HG03571 (cell line): ENCODE measurements at regions not wholly inside any gene's neighbourhood (a gene's known extent, or its start where the extent isn't known, plus 50 kb on each side); places are given as distances from the start of the nearest gene placed in this dataset.
"Not testable (repeated sequence)": the region's sequence is repeated elsewhere in the genome, so short reads cannot be mapped to it uniquely, and the experiment has no call there.

Experiments used
- ATAC-seq: cut with Tn5 transposase; IDR thresholded peaks from one replicate; pipeline ENCODE4 v1.9.1; 2021; ENCODE audit not compliant: unreplicated experiment

DNA sequence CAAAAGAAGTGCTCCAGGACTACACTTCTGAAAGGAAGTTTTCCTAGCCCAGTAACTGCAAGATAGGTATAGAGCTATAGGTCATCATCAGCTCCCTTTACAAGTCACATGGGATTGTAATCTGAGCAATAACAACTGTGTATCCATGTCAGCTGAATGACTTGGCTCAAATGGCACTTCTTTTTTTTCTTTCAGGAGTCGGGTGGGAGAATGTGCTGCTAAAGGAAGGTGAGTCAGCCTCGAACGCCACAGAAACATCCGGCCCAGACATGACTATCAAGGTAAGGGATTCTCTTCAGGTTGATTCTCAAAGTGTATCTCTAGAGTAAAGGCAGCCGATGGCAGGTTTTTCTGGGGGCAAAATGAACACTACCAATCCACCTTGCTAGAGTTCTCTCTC, 192.2 kb downstream of the C9orf152 start:
- ATAC-seq, result no peak

DNA sequence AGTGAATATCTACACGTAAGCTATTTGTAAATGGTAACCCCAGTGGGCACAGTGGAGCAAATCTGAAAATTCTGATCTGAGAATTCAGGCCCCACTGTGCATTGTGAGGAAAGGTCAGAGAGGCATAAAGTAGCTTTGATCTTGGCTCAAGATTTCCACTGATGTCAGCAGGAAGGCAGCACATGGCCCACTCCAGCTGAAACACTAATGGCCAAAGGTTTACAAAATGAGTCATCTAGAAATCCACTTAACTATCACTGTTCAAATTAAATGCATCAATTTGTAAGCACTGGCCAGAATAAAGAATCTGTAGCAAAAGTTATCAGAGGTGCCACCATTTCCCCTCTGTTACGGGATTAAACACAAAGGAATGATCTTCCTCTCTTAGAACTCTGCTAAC, 191.6 kb downstream of the C9orf152 start:
- ATAC-seq, result no peak

- ATAC-seq, result not testable (repeated sequence)
Observed at GRCh38 chr9:110020216-110020615, 187.7 kb downstream of the C9orf152 start.

DNA sequence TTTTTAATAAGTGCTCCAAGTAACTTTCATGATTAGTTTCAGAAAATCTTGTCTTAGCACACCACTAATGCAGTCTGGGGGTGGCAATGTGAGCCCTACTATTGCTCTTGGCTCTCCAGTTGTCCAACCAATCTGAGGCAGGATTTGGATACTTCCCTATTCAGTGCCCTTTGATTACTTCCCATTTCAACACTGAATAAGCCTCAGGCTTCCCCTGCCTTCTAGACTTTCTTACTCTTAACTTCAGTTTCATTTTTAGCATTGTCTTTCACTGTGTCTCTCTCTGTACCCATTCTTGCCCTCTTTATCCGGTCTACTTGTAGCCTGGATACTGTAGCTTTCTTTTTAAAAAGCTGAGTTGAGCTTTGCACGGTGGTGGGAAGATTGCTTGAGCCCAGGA, 186.1 kb downstream of the C9orf152 start:
- peak; percentile 94 for ATAC-seq

DNA sequence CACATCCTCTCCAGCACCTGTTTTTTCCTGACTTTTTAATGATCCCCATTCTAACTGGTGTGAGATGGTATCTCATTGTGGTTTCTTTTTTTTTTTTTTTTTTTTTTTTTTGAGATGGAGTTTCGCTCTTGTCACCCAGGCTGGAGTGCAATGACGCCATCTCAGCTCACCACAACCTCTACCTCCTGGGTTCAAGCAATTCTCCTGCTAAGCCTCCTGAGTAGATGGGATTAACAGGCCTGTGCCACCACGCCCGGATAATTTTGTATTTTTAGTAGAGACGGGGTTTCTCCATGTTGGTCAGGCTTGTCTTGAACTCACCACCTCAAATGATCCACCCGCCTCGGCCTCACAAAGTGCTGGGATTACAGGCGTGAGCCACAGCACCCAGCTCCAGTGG, 184.7 kb downstream of the C9orf152 start:
- ATAC-seq, result not testable (repeated sequence)

- ATAC-seq, result no peak
Observed at GRCh38 chr9:110025551-110026170, 182.3 kb downstream of the C9orf152 start.

DNA sequence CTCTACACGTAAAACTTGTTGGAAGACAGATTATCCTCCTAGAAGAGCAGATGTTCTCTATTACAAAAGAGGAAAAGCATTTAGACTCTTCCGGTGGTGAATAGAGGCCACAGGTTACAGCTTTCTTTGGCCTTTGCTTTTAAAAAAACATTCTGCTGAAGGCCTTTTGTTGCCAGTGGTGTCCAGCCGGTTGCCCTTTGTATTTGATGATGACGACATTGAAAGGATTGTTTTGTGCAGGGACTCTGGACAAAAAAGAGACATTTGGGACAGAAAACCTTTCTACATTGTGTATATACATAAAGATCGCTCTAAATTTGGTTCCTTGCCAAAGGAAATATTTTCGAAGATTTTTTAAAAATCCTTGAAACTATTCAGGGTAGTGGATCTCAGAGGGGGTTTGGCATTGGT, 180.3 kb downstream of the C9orf152 start:
- ATAC-seq, result no peak

- ATAC-seq, result no peak
Observed at GRCh38 chr9:110028271-110028670, 179.7 kb downstream of the C9orf152 start.

GRCh38 chr9:110028676-110029075, 179.3 kb downstream of the C9orf152 start:
- no peak for ATAC-seq

GRCh38 chr9:110029429-110029955, 178.5 kb downstream of the C9orf152 start:
- no peak for ATAC-seq

GRCh38 chr9:110029956-110030480, 177.9 kb downstream of the C9orf152 start:
- ATAC-seq, result no peak

- ATAC-seq, result no peak
Observed at GRCh38 chr9:110030632-110031031, 177.3 kb downstream of the C9orf152 start.

- ATAC-seq, result no peak
Observed at GRCh38 chr9:110031511-110032173, 176.3 kb downstream of the C9orf152 start.

DNA sequence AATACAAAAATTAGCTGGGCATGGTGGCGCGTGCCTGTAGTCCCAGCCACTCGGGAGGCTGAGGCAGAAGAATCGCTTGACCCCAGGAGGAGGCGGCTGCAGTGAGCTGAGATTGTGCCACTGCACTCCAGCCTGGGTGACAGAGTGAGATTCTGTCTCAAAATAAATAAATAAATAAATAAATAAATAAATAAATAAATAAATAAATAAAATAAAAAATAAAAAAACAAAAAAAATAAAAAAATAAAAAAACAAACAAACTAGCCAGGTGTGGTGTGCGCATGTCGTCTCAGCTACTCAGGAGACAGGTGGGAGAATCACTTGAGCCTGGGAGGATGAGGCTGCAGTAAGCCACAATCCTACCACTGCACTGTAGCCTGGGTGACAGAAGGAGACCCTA, 175.4 kb downstream of the C9orf152 start:
- not testable (repeated sequence) for ATAC-seq

GRCh38 chr9:110033869-110034268, 174.1 kb downstream of the C9orf152 start:
- no peak for ATAC-seq

DNA sequence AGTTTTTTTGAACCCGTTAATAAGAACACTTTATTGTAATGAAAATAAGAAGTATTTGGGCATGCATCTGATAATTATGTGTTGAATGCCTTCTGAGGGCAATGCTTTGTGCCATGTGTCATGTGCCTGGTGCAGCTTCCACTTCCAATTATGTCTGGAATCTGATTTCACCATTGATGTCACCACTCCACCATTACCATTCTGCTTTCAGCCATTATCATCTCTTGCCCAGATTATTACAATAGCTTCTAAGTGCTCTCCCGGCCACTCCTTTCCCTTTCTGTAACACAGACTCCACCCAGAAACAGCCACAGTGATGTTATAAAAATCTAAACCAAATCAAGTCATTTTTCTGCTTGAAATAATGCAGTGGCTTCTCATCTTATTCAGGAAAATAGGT, 171.7 kb downstream of the C9orf152 start:
- ATAC-seq, result no peak

DNA sequence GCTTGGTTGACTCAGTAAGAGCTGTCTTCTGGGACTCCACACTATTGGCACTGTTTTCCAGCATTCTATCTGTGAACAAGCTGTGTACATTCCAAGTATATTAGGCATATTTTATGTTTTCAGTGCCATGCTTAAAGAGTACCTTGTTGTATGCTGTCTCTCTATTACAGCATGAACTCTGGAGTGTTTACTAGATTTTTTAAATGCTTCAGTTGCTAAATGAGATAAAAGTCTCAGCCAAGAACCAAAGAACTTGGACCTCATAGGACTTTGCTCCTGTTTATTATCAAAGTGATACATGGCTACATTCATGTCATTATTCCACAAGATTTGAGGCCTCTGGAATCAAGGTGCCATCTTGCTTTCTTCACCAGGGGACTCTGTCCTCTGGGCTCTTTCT, 167.2 kb downstream of the C9orf152 start:
- ATAC-seq, result no peak

DNA sequence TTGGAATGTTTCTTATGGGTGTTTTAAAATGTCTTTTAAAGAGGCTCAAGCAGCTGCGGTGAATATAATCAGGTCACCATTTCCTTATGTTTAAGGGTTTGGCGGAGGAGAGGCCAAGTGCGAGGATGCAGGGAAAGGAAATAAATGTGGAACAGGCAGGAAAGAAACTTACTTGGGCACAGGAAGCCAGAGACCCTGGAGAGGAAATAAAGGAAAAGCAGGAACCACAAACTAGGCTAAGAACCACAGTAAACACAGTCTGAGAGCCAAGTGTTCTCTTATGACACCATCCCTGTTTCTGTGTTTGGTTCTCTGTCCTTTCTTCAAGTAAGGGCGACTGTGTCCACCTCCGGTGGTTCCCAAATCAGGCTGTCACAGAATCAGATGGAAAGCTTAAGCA, 166.5 kb downstream of the C9orf152 start:
- no peak for ATAC-seq

- peak; percentile 1 for ATAC-seq
Observed at GRCh38 chr9:110047232-110047954, 160.6 kb downstream of the C9orf152 start.

GRCh38 chr9:110047955-110048402, 160.0 kb downstream of the C9orf152 start:
- peak; percentile 31 for ATAC-seq

DNA sequence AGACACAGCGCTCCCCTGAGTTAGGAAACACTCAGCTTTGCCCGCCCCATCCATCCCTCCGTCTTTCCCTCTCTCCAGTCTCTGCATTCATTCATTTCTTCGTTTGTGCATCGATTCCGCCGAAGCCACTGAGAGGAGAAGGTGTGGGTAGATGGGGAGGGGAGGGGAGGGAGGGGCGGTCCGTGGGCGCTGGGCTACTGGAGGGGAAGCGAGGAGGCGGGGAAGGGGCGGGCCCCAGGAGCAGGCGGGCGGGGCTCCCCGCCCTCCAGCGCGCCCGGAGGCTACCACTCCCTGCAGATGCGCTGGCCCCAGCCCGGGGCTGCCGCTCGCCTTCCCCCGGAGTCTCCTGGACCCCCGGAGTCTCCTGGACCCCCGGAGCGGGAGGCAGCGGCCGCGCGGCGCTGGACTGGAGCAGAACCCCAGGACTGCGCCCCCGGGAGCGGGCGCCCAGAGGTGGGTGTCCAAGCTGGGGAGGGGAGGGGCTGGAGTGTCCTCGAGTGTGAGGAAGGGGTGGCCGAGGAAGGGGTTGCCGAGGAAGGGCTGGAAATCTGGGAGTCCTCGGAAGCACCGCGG, 159.5 kb downstream of the C9orf152 start:
- peak; percentile 85 for ATAC-seq
